Tibial artery (tissue), 4 donors: ENCODE measurements at regions not wholly inside any gene's neighbourhood (a gene's known extent, or its start where the extent isn't known, plus 50 kb on each side); places are given as distances from the start of the nearest gene placed in this dataset.
A peak's percentile ranks its signal among the peaks of the same experiment; 100 is the strongest.

Experiments
- DNase-seq, 2 donors: peaks; one replicate each; pipeline ENCODE4 v3.0.0-alpha.2; 2019
- H3K27ac ChIP-seq, 2 donors: fragments of 200-600 bp; sonication (generic) in 1 of 2; 1 replicate in 1 of 2; 2 replicates in 1 of 2; pipeline ENCODE4 v1.5.1; 2018 to 2019; ENCODE audit warnings: mild to moderate bottlenecking in 1 of 2
- H3K27me3 ChIP-seq, 2 donors: fragments of 200-600 bp; sonication (generic) in 1 of 2; one replicate each; pipeline versions ENCODE4 v1.5.1 to v1.6.0; 2016 to 2019
- H3K36me3 ChIP-seq, 3 donors: fragments of 200-600 bp; sonication (generic) in 2 of 3; one replicate each; pipeline ENCODE4 v1.5.1; 2016 to 2019; ENCODE audit warnings: mild to moderate bottlenecking in 2 of 3
- H3K4me1 ChIP-seq, 4 donors: fragments of 200-600 bp; sonication (generic) in 2 of 4; 1 replicate in 3 of 4; 2 replicates in 1 of 4; pipeline ENCODE4 v1.5.1; 2016 to 2019
- H3K4me3 ChIP-seq, 2 donors: fragments of 200-600 bp; sonication (generic) in 1 of 2; 1 replicate in 1 of 2; 2 replicates in 1 of 2; pipeline ENCODE4 v1.5.1; 2018 to 2019; ENCODE audit warnings: mild to moderate bottlenecking in 2 of 2
- H3K9me3 ChIP-seq, 3 donors: fragments of 200-600 bp; sonication (generic) in 1 of 3; one replicate each; pipeline ENCODE4 v1.5.1; 2016 to 2019
- intact Hi-C: fragments of 100-400 bp; cut with DNase I; formaldehyde crosslinking; loops from one replicate; pipeline ENCODE4 v1.15.0; 2023; ENCODE audit warnings: low total_unique reads
- TF ChIP-seq, protein P1 (sequence below), 2 experiments: fragments of 200-600 bp in 1 of 2; fragments of 450-650 bp in 1 of 2; IDR thresholded peaks; one replicate each; pipeline ENCODE4 v1.5.1; 2017 to 2019; ENCODE audit warnings: antibody characterized with exemption in 2 of 2, mild to moderate bottlenecking in 1 of 2, moderate library complexity in 1 of 2

DNA sequence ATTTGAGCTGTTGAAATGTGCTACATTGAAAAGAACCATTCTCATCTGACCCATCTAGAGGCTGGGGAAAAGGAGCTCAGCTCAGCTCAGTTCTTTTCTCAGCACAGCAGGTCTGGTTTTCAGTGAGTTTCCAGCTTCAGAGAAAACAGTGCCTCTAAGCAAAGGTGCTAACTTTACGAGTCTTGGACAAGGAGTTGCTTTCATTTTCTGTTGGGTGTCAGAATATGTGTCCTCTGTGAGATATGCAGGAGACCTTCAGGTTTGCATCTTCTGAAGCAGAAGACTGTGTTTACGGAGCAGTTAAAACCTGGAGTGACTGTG, 321.3 kb upstream of the USP24 start:
- peak overlapping the region in 1 of 2 donors; percentile 11 for H3K27ac ChIP-seq
- TF ChIP-seq, protein P1, sequence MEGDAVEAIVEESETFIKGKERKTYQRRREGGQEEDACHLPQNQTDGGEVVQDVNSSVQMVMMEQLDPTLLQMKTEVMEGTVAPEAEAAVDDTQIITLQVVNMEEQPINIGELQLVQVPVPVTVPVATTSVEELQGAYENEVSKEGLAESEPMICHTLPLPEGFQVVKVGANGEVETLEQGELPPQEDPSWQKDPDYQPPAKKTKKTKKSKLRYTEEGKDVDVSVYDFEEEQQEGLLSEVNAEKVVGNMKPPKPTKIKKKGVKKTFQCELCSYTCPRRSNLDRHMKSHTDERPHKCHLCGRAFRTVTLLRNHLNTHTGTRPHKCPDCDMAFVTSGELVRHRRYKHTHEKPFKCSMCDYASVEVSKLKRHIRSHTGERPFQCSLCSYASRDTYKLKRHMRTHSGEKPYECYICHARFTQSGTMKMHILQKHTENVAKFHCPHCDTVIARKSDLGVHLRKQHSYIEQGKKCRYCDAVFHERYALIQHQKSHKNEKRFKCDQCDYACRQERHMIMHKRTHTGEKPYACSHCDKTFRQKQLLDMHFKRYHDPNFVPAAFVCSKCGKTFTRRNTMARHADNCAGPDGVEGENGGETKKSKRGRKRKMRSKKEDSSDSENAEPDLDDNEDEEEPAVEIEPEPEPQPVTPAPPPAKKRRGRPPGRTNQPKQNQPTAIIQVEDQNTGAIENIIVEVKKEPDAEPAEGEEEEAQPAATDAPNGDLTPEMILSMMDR (IDR thresholded peaks at IDR 0.05) = no peak
- intact Hi-C loops = no loop called here

DNA sequence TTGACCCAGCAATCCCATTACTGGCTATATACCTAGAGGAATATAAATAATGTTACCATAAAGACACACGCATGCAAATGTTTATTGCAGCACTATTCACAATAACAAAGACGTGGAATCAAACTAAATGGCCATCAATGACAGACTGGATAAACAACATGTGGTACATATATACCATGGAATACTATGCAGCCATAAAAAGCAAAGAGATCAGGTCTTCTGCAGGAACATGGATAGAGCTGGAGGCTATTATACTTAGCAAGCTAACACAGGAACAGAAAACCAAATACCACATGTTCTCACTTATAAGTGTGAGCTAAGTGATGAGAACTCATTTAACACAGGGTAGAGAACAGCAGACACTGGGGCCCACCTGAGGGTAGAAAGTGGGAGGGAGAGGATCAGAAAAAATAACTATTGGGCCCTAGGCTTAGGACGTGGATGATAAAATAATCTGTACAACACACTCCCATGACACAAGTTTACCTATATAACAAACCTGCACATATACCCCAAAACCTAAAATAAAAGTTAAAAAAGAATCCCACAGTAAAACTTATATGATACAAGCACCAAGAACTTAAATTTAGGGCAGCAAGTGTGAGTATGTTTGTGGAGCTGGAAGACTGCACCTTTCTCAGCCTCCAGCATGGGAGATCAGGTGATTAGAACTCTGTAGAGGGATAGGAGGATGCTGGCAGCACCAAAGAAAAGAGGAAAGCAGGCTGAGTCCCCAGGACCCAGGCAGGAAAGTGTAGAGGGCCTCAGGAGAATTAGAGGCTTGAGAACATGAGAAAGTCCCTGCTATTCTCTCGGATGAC, 320.8 kb upstream of the USP24 start:
- TF ChIP-seq, protein P1 (IDR thresholded peaks at IDR 0.05) = no peak
- intact Hi-C loops = no loop called here
- H3K4me3 ChIP-seq = no peak overlapping the region
- no peak for DNase-seq
- H3K4me1 ChIP-seq = no peaks in the 10 kb centered on the region
- H3K27me3 ChIP-seq = no peaks in the 10 kb centered on the region
- H3K36me3 ChIP-seq = no peaks in the 10 kb centered on the region
- H3K27ac ChIP-seq = peak overlapping the region in 1 of 2 donors; percentile 11
- no peaks in the 10 kb centered on the region for H3K9me3 ChIP-seq

More for the DNA sequence above, 321.3 kb upstream of the USP24 start:
- Histone ChIP-seq H3K9me3 (no peaks in the 10 kb centered on the region), H3K4me1 (no peaks in the 10 kb centered on the region), H3K27me3 (no peaks in the 10 kb centered on the region), H3K36me3 (no peaks in the 10 kb centered on the region), H3K4me3 (no peak overlapping the region)
- DNase-seq = no peak

DNA sequence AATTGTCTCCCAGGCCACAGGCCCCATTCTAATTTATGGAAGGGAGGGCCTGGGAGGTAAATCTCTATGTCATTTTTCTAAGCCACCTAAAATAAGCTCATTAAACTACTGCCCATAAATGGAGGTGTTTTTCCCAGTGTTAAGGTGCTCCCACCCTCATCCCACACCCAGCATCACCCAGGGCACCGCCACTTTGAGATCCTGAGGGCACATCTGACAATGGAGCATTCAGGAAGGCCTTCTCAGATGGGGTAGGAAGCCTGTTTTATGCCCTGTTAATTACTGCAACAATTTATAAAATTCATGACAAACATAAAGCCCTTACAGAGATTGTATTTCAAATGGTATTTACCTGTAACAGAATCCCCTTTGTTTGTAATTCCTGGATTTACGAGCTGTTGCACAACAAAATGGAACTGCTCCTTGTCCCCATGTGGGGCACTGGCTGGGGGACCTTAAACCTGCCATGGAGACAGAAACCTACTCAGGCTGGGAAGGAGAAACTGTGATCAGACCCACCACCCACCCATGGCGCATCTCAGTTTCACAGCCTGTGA, 319.5 kb upstream of the USP24 start:
- no peak for DNase-seq

DNA sequence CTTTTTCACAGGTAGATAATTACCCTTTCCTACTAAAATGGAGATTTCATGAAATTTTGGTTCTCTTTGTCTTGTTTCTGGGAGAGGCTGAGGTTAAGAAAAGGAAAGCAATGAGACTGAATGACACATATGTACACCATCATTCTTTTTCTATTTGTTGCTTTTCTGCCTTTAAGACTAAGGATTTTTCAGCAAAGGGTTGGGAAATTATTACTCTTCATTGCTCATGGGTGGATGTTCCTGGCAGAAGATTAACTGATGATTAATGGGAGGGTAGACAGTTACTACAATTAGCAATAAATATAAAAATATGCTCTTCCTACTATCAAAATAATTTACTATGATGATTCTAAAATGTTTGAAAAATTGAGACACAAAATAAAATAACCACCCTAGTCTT, 316.5 kb upstream of the USP24 start:
- H3K4me1 ChIP-seq = no peaks in the 10 kb centered on the region
- TF ChIP-seq, protein P1 (IDR thresholded peaks at IDR 0.05) = no peak
- intact Hi-C loops = no loop called here
- no peak for DNase-seq
- H3K9me3 ChIP-seq = no peaks in the 10 kb centered on the region
- H3K27ac ChIP-seq = no peak overlapping the region
- no peak overlapping the region for H3K4me3 ChIP-seq
- H3K36me3 ChIP-seq = no peaks in the 10 kb centered on the region
- no peaks in the 10 kb centered on the region for H3K27me3 ChIP-seq

More for the DNA sequence above, 319.5 kb upstream of the USP24 start:
- H3K27ac ChIP-seq = no peak overlapping the region
- H3K36me3 ChIP-seq = no peaks in the 10 kb centered on the region
- H3K4me1 ChIP-seq = no peaks in the 10 kb centered on the region
- TF ChIP-seq, protein P1 (IDR thresholded peaks at IDR 0.05) = no peak
- no peak overlapping the region for H3K4me3 ChIP-seq
- intact Hi-C loops = no loop called here
- no peaks in the 10 kb centered on the region for H3K27me3 ChIP-seq
- no peaks in the 10 kb centered on the region for H3K9me3 ChIP-seq

DNA sequence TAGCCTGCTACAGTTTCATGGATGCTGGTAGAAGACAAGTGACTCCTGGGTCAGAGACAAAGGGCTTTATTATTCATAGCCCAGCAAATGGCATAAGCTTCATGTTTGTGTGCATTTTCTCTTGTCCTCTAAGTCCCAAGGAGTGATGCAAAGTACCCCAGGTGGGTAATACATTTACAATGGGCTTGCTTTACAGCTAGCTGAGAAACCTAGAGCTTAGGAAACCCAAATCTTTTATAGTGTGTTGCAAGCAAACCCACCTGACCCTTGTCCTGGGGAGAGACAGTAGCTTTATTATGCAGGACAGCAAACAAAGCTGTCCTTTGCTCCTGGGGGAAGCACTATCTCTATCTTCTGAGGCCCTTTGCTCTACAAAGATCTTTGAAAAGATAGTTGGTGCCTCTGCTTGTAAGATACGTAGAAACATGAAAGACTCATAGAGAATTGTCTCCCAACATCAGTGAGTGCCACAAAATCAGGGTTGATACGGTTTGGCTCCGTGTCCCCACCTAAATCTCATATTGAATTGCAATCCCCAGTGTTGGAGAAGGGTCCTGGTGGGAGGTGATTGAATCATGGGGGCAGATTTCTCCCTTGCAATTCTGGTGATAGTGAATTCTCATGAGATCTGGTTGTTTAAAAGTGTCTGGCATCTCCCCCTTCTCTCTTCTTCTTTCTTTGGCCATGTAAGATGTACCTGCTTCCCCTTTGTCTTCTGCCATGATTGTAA, 315.8 kb upstream of the USP24 start:
- H3K4me1 ChIP-seq = no peaks in the 10 kb centered on the region
- TF ChIP-seq, protein P1 (IDR thresholded peaks at IDR 0.05) = no peak
- no peaks in the 10 kb centered on the region for H3K27me3 ChIP-seq
- no peaks in the 10 kb centered on the region for H3K36me3 ChIP-seq
- no peak for DNase-seq
- H3K27ac ChIP-seq = no peak overlapping the region
- H3K9me3 ChIP-seq = no peaks in the 10 kb centered on the region
- H3K4me3 ChIP-seq = no peak overlapping the region
- intact Hi-C loops = no loop called here
